T-helper 1 cell treated with Interleukin-12 subunit alpha and Interleukin-12 subunit beta and Interleukin-4 antibody, amounts not matched to agents 30 μg/mL and 1 μg/mL, for 36 hours (primary cell): ENCODE measurements at regions not wholly inside any gene's neighbourhood (a gene's known extent, or its start where the extent isn't known, plus 50 kb on each side); places are given as distances from the start of the nearest gene placed in this dataset.
"Not testable (repeated sequence)": the region's sequence is repeated elsewhere in the genome, so short reads cannot be mapped to it uniquely, and the experiment has no call there.

Source experiments
- H3K27ac Mint-ChIP-seq: one replicate; pipeline ENCODE4 v1.8.0; 2021; ENCODE audit warnings: mild to moderate bottlenecking, mixed read lengths
- H3K27me3 Mint-ChIP-seq: one replicate; pipeline ENCODE4 v1.8.0; 2021; ENCODE audit warnings: low read depth, mixed read lengths
- H3K36me3 Mint-ChIP-seq: one replicate; pipeline ENCODE4 v1.8.0; 2021; ENCODE audit warnings: low read depth, mixed read lengths
- H3K4me1 Mint-ChIP-seq: one replicate; pipeline ENCODE4 v1.8.0; 2021; ENCODE audit warnings: low read depth, mixed read lengths
- H3K4me3 Mint-ChIP-seq: one replicate; pipeline ENCODE4 v1.8.0; 2021; ENCODE audit warnings: mild to moderate bottlenecking, moderate library complexity, mixed read lengths
- H3K9me3 Mint-ChIP-seq: one replicate; pipeline ENCODE4 v1.8.0; 2021; ENCODE audit warnings: mixed read lengths

GRCh38 chr2:181792906-181793305, 98.6 kb upstream of the ITPRID2 start:
- no peak overlapping the region for H3K4me3 Mint-ChIP-seq
- H3K27ac Mint-ChIP-seq = no peak overlapping the region
- H3K27me3 Mint-ChIP-seq = no peaks in the 10 kb centered on the region
- H3K36me3 Mint-ChIP-seq = peaks cover 3% of the 10 kb centered on the region
- peaks cover 4% of the 10 kb centered on the region for H3K9me3 Mint-ChIP-seq
- peaks cover 20% of the 10 kb centered on the region for H3K4me1 Mint-ChIP-seq

DNA sequence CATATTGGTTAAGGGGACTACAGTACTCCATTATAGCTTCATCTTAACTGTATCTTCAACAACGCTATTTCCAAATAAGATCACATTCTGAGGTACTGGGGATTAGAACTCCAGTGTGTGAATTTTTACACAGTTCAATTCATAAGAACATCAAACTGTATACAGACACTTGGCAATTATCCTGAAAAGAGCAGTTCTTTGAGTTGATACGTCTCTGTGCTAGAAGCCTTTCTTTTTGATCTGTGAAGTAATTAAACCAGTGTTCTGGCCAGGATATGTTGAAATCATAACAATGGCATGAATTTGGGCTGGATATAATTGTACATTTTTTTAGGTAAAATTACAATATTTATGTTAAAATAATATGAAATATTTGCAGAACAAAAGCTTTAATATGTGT, 93.5 kb upstream of the ITPRID2 start:
- Mint-ChIP-seq H3K27ac (no peak overlapping the region), H3K9me3 (peaks cover 2% of the 10 kb centered on the region), H3K4me1 (no peaks in the 10 kb centered on the region), H3K36me3 (peaks cover 2% of the 10 kb centered on the region), H3K27me3 (peaks cover 8% of the 10 kb centered on the region), H3K4me3 (no peak overlapping the region)

DNA sequence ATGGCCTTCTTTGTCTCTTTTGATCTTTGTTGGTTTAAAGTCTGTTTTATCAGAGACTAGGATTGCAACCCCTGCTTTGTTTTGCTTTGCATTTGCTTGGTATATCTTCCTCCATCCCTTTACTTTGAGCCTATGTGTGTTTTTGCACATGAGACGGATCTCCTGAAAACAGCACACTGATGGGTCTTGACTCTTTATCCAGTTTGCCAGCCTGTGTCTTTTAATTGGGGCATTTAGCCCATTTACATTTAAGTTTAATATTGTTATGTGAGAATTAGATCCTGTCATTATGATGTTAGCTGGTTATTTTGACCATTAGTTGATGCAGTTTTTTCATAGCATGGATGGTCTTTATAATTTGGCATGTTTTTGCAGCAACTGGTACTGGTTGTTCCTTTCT, 89.2 kb upstream of the ITPRID2 start:
- not testable (repeated sequence) for H3K36me3 Mint-ChIP-seq, H3K27ac Mint-ChIP-seq, H3K9me3 Mint-ChIP-seq, H3K4me1 Mint-ChIP-seq, H3K27me3 Mint-ChIP-seq, H3K4me3 Mint-ChIP-seq

DNA sequence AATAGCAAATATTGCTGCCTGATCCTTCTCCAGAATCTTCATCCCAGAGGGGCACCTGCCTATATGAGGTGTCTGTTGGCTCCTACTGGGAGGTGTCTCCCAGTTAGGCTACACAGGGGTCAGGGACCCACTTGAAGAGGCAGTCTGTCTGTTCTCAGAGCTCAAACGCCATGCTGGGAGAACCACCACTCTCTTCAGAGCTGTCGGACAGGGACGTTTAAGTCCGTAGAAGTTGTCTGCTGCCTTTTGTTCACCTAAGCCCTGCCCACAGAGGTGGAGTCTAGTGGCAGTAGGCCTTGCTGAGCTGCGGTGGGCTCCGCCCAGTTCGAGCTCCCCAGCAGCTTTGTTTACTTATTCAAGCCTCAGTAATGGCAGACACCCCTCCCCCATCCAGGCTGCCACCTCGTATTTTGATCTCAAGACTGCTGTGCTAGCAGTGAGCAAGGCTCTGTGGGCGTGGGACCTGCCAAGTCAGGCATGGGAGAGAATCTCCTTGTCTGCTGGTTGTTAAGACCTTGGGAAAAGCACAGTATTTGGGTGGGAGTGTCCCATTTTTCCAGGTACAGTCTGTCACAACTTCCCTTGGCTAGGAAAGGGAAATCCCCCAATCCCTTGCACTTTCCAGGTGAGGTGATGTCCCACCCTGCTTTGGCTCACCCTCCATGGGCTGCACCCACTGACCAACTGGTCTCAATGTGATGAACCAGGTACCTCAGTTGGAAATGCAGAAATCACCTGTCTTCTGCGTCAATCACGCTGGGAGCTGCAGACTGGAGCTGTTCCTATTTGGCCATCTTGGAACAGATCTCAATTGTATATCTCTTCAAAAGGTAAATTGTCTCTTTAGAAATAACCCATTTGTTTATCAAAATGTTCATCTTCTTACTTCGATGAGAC, 87.4 kb upstream of the ITPRID2 start:
- H3K4me1 Mint-ChIP-seq, H3K27ac Mint-ChIP-seq, H3K9me3 Mint-ChIP-seq, H3K27me3 Mint-ChIP-seq, H3K36me3 Mint-ChIP-seq, H3K4me3 Mint-ChIP-seq: not testable (repeated sequence)

GRCh38 chr2:181805228-181806038, 86.1 kb upstream of the ITPRID2 start:
- Mint-ChIP-seq H3K36me3 (no peaks in the 10 kb centered on the region), H3K27me3 (peaks cover 10% of the 10 kb centered on the region), H3K4me3 (no peak overlapping the region), H3K4me1 (peaks cover 1% of the 10 kb centered on the region), H3K27ac (no peak overlapping the region), H3K9me3 (no peaks in the 10 kb centered on the region)

DNA sequence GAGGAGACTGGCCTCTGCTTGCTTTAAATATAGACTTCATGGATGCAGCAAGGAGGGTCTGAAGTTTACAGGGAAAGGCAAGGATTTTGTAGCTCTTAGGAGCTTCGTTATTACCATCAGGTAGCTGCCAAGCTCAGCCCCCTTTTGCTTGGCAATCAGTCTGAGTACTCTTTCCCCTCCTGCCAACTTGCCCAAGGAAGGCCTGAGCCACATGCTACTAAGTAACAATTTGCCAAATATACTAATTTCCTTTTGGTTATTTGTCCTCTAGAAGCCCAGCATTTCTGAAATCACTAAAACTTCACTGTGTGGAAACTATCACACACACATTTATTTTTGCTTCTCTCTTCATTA, 85.5 kb upstream of the ITPRID2 start:
- Mint-ChIP-seq H3K4me3 (no peak overlapping the region), H3K27ac (no peak overlapping the region), H3K27me3 (peaks cover 10% of the 10 kb centered on the region), H3K4me1 (peaks cover 3% of the 10 kb centered on the region), H3K36me3 (no peaks in the 10 kb centered on the region), H3K9me3 (no peaks in the 10 kb centered on the region)

DNA sequence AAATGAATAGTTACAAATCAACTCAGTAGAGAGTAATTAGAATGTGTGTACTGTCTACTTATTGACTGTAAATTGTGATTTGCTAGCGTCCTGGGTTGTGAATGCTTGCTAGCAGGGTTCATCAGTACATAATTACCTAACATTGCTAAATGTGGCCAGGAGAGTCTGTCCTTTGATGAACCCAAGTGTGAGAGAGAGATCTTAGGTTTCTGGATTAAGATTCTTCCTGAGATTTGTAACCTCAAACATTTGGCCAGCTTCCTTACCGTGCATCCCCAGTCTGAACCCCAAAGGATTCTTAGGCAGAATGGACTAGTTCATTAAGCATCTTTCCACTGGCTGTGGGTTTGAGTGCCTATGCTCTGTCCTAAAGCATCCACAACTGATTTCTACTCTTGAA, 84.0 kb upstream of the ITPRID2 start:
- peaks cover 3% of the 10 kb centered on the region for H3K27me3 Mint-ChIP-seq
- H3K4me1 Mint-ChIP-seq = peaks cover 3% of the 10 kb centered on the region
- H3K4me3 Mint-ChIP-seq = no peak overlapping the region
- no peaks in the 10 kb centered on the region for H3K36me3 Mint-ChIP-seq
- H3K9me3 Mint-ChIP-seq = no peaks in the 10 kb centered on the region
- no peak overlapping the region for H3K27ac Mint-ChIP-seq

DNA sequence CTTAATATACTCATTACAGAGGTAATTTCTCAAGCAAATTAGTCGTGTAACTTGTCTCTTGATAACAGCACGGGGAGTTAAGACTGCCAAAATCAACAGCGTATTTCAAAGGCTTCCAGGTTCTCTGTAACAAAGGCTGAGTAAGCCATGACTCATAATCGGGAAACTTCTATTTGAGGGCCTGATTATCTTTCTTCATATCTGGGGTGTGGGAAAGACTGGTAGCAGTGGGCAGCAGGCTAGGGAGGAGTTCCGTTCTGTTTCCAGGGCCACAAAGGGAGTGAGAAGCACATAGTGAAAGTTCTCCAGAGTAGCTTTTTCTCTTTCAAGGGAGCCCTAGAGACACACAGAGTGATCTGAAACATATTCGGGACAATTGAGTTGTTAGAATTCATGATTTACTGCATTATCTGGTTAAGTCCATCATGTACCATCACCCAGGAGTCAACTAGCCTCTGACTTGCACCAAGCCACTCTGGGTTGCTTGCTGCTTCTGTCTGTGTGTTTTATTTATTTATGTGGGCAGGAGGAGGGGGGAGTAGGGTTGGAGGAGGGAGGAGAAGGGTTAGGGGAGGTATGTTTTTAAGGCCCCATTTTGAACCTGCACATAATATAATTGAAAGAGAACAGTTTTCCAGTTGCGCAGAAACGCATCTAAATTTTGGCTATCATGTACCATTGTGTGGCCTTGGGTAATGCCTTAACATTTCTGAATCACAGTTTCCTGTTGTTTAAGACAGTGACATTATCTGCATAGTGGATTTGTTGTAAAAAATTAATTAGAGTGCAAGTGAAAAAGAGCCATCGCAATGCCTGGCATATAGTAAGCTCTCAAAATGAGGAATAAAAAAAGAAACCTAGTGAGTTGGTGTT, 80.5 kb upstream of the ITPRID2 start:
- H3K4me3 Mint-ChIP-seq = no peak overlapping the region
- H3K9me3 Mint-ChIP-seq = no peaks in the 10 kb centered on the region
- H3K36me3 Mint-ChIP-seq = no peaks in the 10 kb centered on the region
- H3K27ac Mint-ChIP-seq = no peak overlapping the region
- peaks cover 3% of the 10 kb centered on the region for H3K27me3 Mint-ChIP-seq
- H3K4me1 Mint-ChIP-seq = peaks cover 5% of the 10 kb centered on the region

DNA sequence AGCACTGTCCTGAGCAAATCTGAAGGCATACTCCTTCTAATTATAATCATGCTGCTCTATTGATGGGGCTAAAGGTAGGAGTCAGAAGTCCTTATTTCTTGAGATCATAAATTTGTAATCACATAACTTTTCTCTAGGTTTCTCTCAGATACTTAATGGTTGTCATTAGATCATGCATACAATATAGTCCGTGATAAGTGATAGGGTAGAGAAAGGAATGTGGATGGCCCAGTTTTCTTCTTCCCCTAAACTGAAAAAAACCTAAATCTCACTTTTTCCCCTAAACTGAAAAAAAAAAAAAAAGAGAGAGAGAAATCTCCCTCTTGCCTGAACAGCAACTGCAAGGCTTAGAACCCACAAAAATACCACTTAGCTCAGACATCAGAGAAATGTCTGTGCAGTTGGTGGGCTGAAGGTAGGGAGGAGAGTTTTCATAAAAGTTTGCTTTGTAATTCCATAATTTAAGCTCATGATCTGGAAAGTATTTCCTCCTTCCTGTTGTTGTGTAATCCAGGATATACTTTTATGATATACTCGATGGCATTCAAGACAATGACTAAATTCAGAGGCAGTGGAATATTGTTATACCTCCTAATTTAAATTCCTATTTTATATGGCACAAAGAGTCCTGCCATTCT, 79.3 kb upstream of the ITPRID2 start:
- peaks cover 7% of the 10 kb centered on the region for H3K27me3 Mint-ChIP-seq
- no peaks in the 10 kb centered on the region for H3K36me3 Mint-ChIP-seq
- no peak overlapping the region for H3K4me3 Mint-ChIP-seq
- peaks cover 5% of the 10 kb centered on the region for H3K4me1 Mint-ChIP-seq
- no peaks in the 10 kb centered on the region for H3K9me3 Mint-ChIP-seq
- no peak overlapping the region for H3K27ac Mint-ChIP-seq

DNA sequence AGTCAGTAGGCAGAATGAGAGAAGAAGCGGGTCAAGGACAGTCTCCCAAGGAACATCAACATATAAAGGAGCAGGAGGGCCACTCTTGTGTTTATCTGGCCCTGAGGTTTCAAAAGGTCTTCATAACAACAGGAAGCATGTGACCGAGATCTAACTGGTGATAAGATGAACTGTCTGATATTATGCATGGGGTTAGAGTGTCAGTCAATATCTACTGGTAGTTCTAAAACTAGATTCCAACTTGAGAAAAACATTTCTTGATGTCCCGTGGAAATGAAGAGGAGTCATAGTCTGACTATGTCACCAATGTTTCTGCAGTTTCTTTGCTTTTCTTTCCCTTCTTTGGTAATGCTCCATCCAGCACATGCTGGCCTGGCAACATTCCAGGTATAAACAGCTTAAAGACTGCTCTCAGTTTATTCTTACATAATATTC, 77.5 kb upstream of the ITPRID2 start:
- Mint-ChIP-seq H3K36me3 (no peaks in the 10 kb centered on the region), H3K27me3 (peaks cover 11% of the 10 kb centered on the region), H3K4me3 (no peak overlapping the region), H3K4me1 (peaks cover 5% of the 10 kb centered on the region), H3K9me3 (no peaks in the 10 kb centered on the region), H3K27ac (no peak overlapping the region)

- Mint-ChIP-seq H3K27me3 (peaks cover 9% of the 10 kb centered on the region), H3K4me3 (no peak overlapping the region), H3K36me3 (no peaks in the 10 kb centered on the region), H3K9me3 (no peaks in the 10 kb centered on the region), H3K4me1 (peaks cover 4% of the 10 kb centered on the region), H3K27ac (no peak overlapping the region)
Observed at GRCh38 chr2:181817509-181817908, 74.0 kb upstream of the ITPRID2 start.

GRCh38 chr2:181818058-181818680, 73.4 kb upstream of the ITPRID2 start:
- Mint-ChIP-seq H3K4me3 (no peak overlapping the region), H3K9me3 (no peaks in the 10 kb centered on the region), H3K4me1 (peaks cover 4% of the 10 kb centered on the region), H3K27me3 (peaks cover 9% of the 10 kb centered on the region), H3K36me3 (no peaks in the 10 kb centered on the region), H3K27ac (no peak overlapping the region)

DNA sequence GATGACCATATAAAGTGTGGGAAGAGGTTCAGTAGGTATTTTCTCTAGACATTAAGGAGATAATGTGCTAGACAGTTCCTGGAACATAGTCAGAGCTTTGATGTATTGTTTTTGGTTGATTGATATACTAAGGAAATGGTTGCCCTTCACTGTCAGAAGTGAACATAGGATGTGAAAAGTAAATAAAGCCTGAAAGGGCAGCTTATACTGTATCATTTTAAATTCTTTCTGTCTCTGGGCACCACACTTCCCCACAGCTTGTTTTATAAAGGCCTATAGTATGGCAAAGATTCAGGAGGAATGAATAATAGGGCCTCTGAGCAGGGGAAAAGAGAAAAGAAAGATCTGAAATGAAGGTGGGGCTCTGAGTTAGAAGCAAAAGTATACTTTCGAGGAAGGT, 72.7 kb upstream of the ITPRID2 start:
- Mint-ChIP-seq H3K27me3 (peaks cover 12% of the 10 kb centered on the region), H3K4me3 (no peak overlapping the region), H3K36me3 (no peaks in the 10 kb centered on the region), H3K4me1 (peaks cover 3% of the 10 kb centered on the region), H3K27ac (no peak overlapping the region), H3K9me3 (no peaks in the 10 kb centered on the region)

DNA sequence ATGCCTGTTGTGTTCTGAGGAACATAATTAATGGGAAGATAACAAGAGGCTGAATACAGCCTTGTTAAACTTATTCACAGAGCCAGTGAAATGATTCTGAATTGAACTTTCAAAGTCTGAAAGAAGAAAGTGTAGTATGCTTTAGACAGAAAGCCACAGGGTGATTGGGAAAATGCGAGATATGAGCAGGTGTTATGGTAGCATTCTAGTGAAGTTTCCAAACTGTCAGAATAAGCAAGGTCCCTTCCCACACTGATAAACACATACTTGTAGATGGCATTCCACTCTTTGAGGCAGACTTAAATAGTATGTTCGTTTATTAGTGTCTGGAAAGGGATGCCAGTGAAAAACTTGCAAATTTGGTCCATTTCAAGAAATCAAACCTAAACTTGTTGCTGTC, 70.5 kb upstream of the ITPRID2 start:
- Mint-ChIP-seq H3K9me3 (no peaks in the 10 kb centered on the region), H3K27me3 (peaks cover 17% of the 10 kb centered on the region), H3K4me1 (no peaks in the 10 kb centered on the region), H3K27ac (no peak overlapping the region), H3K4me3 (no peak overlapping the region), H3K36me3 (no peaks in the 10 kb centered on the region)
